ENCODE measurements at regions not wholly inside any gene's neighbourhood (a gene's known extent, or its start where the extent isn't known, plus 50 kb on each side); places are given as distances from the start of the nearest gene placed in this dataset.

- TF ChIP-seq EZH2 (IDR thresholded peaks at IDR 0.05; ENCODE audit: insufficient read depth, poor library complexity, severe bottlenecking) (no peak), EZH2phosphoT487 (IDR thresholded peaks at IDR 0.05; ENCODE audit: insufficient read depth, low read depth) (no peak)
These were observed 57.3 kb upstream of the AMZ2 start for GRCh38 chr17:68190495-68190894.

All from GM23248 (cell line).